ENCODE measurements at regions not wholly inside any gene's neighbourhood (a gene's known extent, or its start where the extent isn't known, plus 50 kb on each side); places are given as distances from the start of the nearest gene placed in this dataset.
A peak's percentile ranks its signal among the peaks of the same experiment; 100 is the strongest.

DNA sequence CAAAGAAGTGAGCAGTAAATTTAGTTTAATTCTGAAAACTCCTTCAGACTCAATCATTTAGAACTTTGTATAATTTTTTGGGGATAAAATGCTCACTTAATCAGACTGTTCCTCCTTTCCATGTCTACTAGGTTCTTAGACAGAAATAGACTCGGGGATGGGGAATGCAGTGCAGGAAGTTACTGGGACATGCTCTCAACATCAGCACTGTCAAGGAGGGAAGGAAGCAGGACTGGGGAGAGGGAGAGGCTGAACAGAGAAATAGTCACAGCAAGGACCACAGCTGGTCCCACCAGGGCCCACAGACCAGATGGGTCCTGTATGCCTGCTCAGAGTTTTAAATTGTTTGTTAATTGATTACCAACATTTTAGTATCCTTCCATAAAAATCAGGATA is 310.1 kb upstream of the MSX2 start:
- DNase-seq: no peak

DNA sequence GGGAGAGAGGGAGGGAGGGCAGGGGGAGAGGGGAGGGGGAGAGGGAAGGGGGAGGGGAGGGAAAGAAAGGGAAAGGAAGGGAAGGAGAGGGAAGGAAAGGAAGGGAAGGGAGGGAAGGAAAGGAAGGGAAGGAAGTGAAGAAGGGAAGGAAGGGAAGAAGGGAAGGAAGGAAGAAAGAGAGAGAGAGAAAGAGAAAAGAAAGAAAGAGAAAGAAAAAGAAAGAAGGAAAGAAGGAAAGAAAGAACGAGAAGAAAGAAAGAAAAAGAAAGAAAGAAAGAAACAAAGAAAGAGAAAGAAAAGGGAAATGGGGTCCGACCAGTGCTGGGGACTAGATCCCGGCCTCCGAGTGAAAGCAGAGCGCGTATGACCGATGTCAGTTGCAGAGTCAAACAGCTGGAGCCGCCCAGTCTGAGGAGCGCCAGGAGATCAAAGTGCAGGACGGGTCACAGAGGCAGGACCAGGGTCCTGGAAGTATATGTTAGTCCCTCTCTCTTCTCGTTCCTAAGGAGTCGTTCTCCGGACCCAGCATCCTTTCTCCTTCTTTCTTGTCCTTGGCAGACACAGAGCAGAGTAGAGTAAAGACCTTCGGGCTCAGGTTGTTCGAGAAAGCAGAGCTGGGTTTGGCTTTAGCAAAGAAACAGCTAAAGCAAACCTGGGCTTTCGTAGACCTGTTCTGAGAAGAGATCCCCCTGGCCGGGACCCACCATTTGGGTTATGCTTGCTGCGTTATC is 305.4 kb upstream of the MSX2 start:
- no peak for DNase-seq

DNA sequence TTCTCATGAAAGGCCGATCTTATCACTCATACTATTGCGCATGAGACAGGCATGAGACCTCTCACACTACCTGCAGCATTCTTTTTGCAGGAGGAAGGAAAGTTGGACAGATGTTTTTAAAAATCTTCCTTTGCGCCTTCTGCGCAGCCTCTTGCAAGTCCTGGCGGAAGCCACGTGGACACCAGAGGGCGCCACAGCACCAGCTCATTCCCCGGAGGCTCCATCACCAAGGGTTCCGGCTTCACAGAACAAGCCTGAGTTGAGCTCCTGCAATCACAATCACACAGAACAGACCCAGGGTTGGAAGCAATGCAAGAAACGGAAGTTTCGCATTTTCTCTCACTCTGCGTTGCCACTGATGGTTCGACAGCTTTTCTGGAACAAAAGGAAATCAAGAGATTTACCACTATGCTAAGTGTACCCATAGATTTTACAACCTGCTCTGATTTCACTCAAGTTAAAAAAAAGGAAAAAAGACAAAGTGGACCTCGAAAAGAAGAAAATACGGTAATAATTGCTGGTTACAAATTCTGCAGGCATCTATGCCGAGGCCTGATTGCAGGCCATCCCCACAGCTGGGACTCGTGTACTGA is 304.7 kb upstream of the MSX2 start:
- peak; percentile 68 for DNase-seq

DNA sequence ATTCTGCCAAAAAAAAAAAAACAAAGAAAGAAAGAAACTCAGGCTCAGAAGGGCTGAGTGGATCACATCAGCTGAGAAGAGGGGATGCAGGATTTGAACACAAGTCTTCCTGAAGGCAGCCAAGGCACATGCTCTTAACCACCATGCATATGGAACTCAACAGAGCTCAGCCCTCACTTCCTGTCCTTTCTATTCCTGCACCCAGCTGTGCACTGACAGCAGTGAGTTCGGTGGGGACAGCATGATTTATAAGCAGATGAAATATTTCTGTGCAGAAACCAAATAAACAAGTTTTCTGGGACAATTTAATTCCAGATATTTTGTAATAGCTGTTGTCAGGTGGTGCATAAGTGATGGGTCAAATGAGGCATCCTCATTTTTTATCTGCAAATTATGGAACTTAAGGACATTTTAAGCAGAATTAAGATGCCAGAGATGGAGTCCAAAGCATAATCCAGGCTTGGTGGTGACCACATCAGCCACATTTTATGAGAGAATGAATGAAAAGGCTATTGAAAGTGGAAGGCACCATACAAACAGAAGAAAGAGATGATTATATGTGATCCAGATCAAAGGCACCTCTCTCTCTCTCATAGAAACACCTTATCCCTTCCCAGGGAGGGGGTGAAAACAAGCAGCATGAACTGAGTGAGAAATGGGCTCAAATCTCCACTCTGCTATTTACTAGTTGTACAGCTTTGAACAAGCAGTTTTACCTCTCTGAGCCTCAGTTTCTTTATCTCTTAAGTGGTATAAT is 303.6 kb upstream of the MSX2 start:
- DNase-seq: no peak

GRCh38 chr5:174421408-174421805 is 303.0 kb upstream of the MSX2 start:
- DNase-seq: no peak

- no peak for DNase-seq
Measured at GRCh38 chr5:174423558-174423957, 300.8 kb upstream of the MSX2 start.

DNA sequence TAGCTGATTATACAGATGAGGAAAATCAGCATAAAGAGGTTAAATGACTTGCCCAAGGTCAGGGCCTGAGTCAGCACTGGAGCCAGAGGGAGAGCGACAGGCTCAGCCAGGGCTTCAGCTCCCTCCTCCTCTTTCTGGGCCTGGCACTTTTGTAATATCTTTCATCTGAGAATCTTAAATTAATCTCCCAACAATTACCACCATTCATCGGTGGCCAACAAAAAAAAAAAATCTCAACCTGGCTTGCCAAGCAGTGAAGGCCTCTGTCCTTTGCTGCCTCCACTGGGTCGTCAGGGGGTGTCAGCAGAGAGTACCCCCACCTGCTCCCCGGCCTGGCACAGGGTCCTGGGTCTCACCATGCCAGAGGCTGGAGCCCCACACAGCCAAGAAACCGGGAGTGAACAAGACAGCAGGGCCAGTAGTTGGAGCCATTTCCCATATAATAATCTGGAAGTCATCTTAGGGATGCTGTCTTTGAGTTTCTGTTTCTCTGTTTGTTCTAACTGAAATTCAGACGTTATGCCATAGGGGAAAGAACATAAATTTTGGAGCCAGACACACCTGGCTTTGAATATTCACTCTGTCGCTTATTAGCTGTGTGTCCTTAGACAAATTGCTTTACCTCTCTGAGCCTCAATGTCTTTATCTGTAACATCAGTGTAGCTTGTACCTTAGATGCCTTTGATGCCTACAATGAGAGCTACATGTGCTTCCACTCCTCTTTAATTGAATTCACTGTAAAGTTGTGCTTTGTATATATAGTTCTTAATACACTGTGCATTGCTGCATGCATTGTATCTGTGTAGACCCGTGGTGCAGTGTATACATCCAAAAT is 299.9 kb upstream of the MSX2 start:
- no peak for DNase-seq

DNA sequence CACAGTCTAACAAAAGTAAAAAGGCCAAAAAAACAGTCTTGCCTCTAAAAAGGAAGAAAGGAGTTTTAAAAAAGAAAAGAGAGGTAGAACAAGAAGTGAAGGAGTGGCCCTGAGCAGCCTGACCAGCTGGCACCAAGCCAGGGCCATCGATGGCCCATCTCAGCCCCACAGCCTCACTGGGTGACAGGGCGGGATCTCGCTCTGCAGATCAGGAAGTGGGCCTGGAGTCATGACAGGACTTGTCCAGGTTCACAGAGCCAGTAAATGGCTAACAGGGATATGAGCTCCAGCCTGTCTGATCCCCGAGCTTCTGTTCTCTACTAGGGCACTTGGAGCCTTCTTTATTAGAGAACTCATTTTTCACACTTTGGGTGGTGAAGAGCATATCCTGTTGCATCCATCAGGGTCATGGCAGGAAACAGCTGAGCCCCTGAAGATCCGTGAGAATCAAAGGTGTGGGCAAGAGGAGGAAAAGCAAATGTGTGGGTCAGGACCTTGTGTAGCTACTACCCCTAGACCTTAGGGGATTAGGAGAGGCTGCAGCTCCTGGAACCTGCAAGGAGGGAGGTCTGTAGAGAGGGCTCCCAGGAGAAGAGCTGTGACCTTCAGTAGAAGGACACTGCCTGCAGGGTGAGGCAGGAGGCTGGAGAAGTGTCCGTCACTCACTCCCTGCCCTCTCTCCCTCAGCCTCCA is 299.0 kb upstream of the MSX2 start:
- DNase-seq: no peak

DNA sequence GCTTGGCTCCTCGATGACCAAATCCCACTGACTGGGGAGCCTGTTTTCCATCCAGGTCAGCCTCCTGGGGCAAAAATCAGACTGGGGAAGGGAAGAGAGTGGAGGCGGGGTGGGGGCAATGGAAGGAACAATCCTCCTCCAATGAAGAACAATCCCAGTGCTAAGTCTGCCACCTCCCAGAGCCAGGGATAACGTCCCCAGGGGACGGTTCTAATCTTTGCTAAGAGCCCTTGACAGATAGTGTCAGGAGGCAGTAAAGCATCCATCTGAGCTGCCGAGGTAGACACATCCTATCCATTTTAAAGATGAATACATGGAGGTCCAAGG is 298.5 kb upstream of the MSX2 start:
- DNase-seq: no peak

GRCh38 chr5:174426388-174426787 is 298.0 kb upstream of the MSX2 start:
- no peak for DNase-seq

DNA sequence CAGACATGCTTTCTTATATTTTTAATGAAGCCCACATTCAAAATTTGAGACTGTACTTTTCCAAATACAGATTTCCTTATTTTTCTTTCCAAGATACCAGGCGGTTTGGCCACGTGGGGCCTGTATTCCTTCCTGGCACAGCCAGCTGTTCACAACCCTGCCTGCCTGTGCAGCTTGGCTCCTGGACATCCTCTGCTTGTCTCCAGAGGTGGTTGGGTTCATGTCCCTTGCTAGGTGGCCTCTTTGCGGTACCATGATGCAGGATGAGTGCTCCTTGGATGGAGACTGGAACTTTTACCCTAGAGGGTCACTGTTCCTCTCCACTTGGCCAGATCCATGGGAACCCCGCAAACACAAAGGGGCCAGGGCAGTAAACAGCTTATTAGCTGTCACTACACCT is 297.5 kb upstream of the MSX2 start:
- no peak for DNase-seq

DNA sequence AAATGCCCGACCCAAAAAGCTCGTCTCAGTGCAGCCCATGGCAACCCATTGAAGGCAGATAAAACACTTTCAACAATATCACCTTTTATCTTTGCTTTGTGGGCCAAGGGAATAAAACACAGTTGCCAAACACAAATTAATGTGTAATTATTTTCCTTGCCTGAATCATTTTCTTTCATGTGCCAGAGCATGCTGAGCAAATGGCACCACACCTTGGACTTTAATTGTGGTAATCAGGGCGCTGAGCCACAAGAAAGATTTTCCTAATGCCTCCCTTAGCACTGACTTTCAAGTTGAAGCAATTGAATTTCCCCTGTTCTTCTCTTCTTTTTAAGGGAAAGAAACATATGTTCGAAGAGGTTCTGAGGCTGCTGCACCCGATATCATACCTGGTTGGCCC is 297.1 kb upstream of the MSX2 start:
- no peak for DNase-seq

DNA sequence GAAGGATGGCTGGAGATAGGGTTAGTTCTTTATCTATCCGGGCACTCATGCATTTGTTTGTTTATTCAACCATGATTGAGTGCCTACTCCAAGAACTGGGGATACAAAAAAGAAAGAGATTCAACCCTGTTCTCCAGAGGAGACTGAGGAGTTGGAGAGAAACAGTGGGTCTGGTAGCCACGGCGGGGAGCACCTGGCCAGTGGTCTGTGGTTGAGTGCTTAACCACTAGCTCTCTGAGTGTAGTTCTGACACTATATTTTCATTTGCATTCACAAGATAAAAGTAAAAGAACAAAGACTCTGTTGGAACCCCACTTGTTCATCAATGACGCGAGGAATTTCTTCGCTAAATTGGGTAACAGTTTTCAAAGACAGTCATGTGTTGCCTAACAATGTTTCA is 295.5 kb upstream of the MSX2 start:
- DNase-seq: no peak

DNA sequence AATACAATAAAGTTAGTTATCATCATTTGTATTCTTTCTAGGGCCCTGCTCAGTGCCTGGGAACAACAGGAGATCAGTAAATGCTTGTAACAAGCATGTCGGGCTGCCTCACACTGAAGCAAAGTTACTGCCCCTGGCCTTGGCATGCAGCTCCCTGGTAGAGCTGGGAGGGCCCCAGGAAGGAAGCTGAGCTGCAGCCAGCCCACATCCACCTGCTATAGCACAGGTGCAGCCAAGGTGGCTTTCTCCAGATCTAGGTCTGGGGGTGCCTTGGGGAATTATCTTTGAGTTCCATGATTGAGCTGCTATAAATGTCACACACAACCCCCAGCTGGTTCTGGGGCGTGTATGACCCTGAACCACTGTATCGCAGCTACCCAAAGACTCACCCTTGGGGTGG is 293.4 kb upstream of the MSX2 start:
- DNase-seq: no peak

- no peak for DNase-seq
Measured at GRCh38 chr5:174431504-174431903, 292.9 kb upstream of the MSX2 start.

GRCh38 chr5:174433098-174433497 is 291.3 kb upstream of the MSX2 start:
- no peak for DNase-seq

GRCh38 chr5:174436750-174437149 is 287.6 kb upstream of the MSX2 start:
- DNase-seq: no peak

DNA sequence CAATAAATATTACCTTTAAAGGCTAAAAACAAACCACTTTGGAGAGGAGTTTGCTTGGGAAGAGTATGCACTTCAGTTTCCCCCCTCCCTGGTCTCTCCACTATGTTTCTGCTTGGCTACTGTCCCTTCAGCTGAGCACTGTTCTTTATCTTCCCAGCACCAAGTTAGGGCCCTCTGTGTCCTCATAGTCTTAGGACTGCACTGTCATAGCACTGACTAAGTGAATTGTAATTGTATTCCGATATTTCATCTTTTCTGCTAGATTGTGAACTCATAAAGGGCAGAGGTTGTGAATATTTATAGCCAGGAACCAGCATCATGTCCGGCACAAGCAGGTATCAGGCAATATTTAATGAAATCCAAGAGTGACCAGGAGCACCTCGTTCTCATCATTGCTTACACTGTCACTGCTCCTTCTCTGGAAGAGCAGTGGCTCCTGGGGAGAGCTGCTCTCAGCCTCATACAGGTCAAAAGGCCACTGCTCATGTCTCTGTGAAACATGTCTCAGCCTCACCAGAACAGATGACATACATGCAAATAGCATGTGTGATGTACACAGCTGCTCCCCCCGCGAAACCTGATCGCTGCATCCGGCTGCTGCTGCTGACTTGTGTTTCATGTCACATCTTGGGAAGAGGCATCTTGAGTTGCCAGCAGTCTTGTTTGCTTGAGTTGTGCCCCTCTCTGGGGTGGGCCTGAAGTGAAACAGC is 279.7 kb upstream of the MSX2 start:
- no peak for DNase-seq

DNA sequence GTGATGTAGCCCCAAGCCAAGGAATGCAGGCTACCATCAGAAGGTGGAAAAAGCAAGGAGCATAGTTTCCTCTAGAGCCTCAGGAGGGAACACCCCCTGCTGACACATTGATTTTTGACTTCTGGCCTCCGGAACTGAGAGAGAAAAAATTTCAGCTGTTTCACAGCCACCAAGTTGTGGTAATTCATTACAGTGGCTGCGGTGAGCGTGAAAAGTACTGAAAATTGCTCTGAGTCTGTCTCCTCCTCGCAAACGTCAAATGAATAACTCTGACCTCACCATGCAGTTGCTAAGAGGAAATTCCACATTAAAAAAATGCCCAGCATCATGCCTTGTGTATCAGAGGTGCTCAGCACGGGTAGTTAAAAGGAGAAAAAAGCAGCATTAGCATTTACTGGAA is 277.9 kb upstream of the MSX2 start:
- no peak for DNase-seq

DNA sequence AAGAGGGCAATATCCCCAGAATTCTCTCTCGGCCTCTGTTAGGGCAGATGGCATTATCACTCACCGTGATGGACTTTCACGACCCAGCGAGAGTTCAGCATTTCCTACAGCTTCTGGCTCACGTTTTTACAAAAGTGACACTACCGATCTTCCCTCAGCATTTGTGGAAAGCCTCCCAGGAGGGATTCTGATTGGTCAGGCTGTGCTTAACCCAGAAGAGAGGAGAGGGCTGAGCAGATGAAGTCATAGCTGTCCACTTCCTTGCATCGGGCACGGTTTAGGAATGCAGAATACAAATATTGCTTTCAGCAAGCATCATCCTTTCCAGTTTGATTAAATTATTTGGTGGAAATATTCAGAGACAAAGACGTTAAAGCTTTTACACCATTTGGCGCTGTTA is 277.4 kb upstream of the MSX2 start:
- no peak for DNase-seq

DNA sequence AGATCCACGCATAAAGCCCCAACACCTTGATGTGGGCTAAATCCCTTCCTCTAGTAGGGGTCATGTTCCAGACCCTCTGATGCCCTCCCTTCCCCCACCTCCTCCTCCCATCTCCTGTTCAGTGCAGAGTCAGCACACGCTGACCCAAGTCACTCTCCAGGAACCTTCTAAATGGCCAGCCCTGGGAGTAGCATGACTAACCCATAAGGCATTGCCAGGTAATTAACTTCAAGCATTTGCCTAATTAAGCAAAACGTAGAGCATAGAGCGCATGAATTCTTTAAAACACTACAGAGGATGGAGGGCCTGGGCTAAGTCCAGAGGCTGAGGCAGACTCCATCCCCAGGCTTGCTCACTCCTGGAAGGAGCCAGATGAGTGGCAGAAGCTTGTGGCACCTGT is 276.3 kb upstream of the MSX2 start:
- DNase-seq: no peak

DNA sequence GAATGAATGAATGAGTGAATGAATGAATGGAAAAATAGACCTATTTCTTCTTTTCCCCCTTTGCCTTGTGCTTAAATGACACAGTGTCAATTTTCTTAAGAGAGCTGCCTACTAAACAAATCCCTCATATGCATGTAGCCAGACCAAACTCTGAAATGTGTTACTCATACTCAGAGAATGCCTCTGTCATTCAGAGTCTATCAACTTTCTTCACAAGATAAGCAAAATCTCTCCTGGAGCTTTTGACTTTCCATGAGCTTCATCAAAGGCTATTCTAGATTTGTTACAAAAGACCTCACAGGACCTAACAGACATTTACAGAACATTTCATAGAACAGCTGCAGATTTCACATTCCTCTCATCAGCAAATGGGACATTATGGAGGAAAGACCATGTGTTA is 275.7 kb upstream of the MSX2 start:
- no peak for DNase-seq
